WI38 (cell line): ENCODE measurements at regions not wholly inside any gene's neighbourhood (a gene's known extent, or its start where the extent isn't known, plus 50 kb on each side); places are given as distances from the start of the nearest gene placed in this dataset.
A peak's percentile ranks its signal among the peaks of the same experiment; 100 is the strongest.

Experiments used
- H3K4me3 ChIP-seq: 2 replicates; pipeline ENCODE4 v1.5.1; 2011; ENCODE audit warnings: low read depth, mild to moderate bottlenecking, control low read depth, low read length
- CTCF ChIP-seq: IDR thresholded peaks from 2 replicates; pipeline ENCODE4 v1.5.1; 2012; ENCODE audit warnings: low read depth, mild to moderate bottlenecking, control low read depth, low read length

- no peak for TF ChIP-seq CTCF
- no peak overlapping the region for H3K4me3 ChIP-seq
Measured at GRCh38 chr2:150644298-150645067, 157.0 kb upstream of the RND3 start.

- TF ChIP-seq CTCF, result no peak
- H3K4me3 ChIP-seq, result no peak overlapping the region
Measured at GRCh38 chr2:150643114-150643725, 155.8 kb upstream of the RND3 start.

GRCh38 chr2:150640039-150640438 is 152.6 kb upstream of the RND3 start:
- TF ChIP-seq CTCF, result no peak
- H3K4me3 ChIP-seq, result peak overlapping the region; percentile 28; the same call in 1 of the 2 replicates

GRCh38 chr2:150639383-150639782 is 151.9 kb upstream of the RND3 start:
- no peak overlapping the region for H3K4me3 ChIP-seq
- TF ChIP-seq CTCF, result no peak

GRCh38 chr2:150631236-150631821 is 143.9 kb upstream of the RND3 start:
- TF ChIP-seq CTCF, result no peak
- no peak overlapping the region for H3K4me3 ChIP-seq

- H3K4me3 ChIP-seq, result no peak overlapping the region
- TF ChIP-seq CTCF, result no peak
Measured at GRCh38 chr2:150630587-150631235, 143.2 kb upstream of the RND3 start.

GRCh38 chr2:150627526-150627925 is 140.1 kb upstream of the RND3 start:
- no peak for TF ChIP-seq CTCF
- no peak overlapping the region for H3K4me3 ChIP-seq
